CD4-positive, alpha-beta T cell (primary cell): ENCODE measurements at regions not wholly inside any gene's neighbourhood (a gene's known extent, or its start where the extent isn't known, plus 50 kb on each side); places are given as distances from the start of the nearest gene placed in this dataset.

Experiments
- ATAC-seq: fragments of 200-7000 bp; cut with Tn5 transposase; one replicate; pipeline ENCODE4 v1.10.0; 2022; ENCODE audit warnings: mild to moderate bottlenecking; ENCODE audit not compliant: poor library complexity
- CTCF ChIA-PET: fragments of 350-600 bp; sonication (Branson Sonifier 250); formaldehyde crosslinking; loops from one replicate; lab custom pipeline; 2021; ENCODE audit warnings: antibody characterized with exemption, inconsistent platforms; lab: Charles Lee
- POLR2A ChIA-PET: fragments of 350-600 bp; sonication (Branson Sonifier 250); formaldehyde crosslinking; loops from one replicate; lab custom pipeline; 2021; ENCODE audit warnings: antibody characterized with exemption, inconsistent platforms; lab: Charles Lee
- DNase-seq, 14 experiments: peaks; one replicate each; pipeline ENCODE4 v3.0.0-alpha.2; 2013 to 2020; ENCODE audit warnings: mixed read lengths in 2 of 14
- H3K27ac ChIP-seq, 2 donors: one replicate each; pipeline versions ENCODE4 v1.5.1 to v1.7.0; 2013; ENCODE audit warnings: low read length in 2 of 2, low read depth in 1 of 2, mild to moderate bottlenecking in 1 of 2
- H3K27me3 ChIP-seq, 2 experiments: 1 replicate in 1 of 2; 2 replicates in 1 of 2; pipeline versions ENCODE4 v1.6.1 to v1.7.0; 2013; ENCODE audit warnings: low read length in 2 of 2, control low read depth in 1 of 2, mild to moderate bottlenecking in 1 of 2, moderate library complexity in 1 of 2; ENCODE audit not compliant: insufficient read depth in 2 of 2, control insufficient read depth in 1 of 2
- H3K36me3 ChIP-seq: one replicate; pipeline ENCODE4 v1.6.1; 2013; ENCODE audit warnings: low read length, control low read depth; ENCODE audit not compliant: insufficient read depth
- H3K4me1 ChIP-seq: one replicate; pipeline ENCODE4 v1.6.1; 2013; ENCODE audit warnings: low read length, control low read depth; ENCODE audit not compliant: insufficient read depth
- H3K4me3 ChIP-seq: one replicate; pipeline ENCODE4 v1.5.1; 2013; ENCODE audit warnings: mild to moderate bottlenecking, low read length, moderate library complexity
- H3K9me3 ChIP-seq, 2 experiments: 1 replicate in 1 of 2; 2 replicates in 1 of 2; pipeline versions ENCODE4 v1.6.1 to v1.7.0; 2013; ENCODE audit warnings: low read length in 2 of 2, mild to moderate bottlenecking in 2 of 2, control low read depth in 1 of 2, moderate library complexity in 1 of 2; ENCODE audit not compliant: control insufficient read depth in 1 of 2, insufficient read depth in 1 of 2
- H3K27ac Mint-ChIP-seq: one replicate; pipeline ENCODE4 v1.8.0; 2020; ENCODE audit warnings: mixed read lengths
- H3K27me3 Mint-ChIP-seq: one replicate; pipeline ENCODE4 v1.8.0; 2021; ENCODE audit warnings: mixed read lengths
- H3K36me3 Mint-ChIP-seq: one replicate; pipeline ENCODE4 v1.8.0; 2021; ENCODE audit warnings: low read depth, mixed read lengths
- H3K4me1 Mint-ChIP-seq: one replicate; pipeline ENCODE4 v1.8.0; 2021; ENCODE audit warnings: low read depth, mixed read lengths
- H3K4me3 Mint-ChIP-seq: one replicate; pipeline ENCODE4 v1.8.0; 2020; ENCODE audit warnings: mild to moderate bottlenecking, mixed read lengths
- H3K9me3 Mint-ChIP-seq: one replicate; pipeline ENCODE4 v1.8.0; 2020; ENCODE audit warnings: mixed read lengths
- intact Hi-C, 2 experiments: fragments of 100-400 bp; cut with DNase I in 1 of 2; cut with micrococcal nuclease in 1 of 2; formaldehyde crosslinking; loops; one replicate each; pipeline versions ENCODE4 v1.15.1 to v1.9.0; 2023 to 2025; cut with DNase I, micrococcal nuclease
- TF ChIP-seq, protein P1 (sequence below): fragments of 200-600 bp; IDR thresholded peaks from one replicate; pipeline ENCODE4 v1.8.0; 2022; ENCODE audit warnings: antibody characterized with exemption, mild to moderate bottlenecking

DNA sequence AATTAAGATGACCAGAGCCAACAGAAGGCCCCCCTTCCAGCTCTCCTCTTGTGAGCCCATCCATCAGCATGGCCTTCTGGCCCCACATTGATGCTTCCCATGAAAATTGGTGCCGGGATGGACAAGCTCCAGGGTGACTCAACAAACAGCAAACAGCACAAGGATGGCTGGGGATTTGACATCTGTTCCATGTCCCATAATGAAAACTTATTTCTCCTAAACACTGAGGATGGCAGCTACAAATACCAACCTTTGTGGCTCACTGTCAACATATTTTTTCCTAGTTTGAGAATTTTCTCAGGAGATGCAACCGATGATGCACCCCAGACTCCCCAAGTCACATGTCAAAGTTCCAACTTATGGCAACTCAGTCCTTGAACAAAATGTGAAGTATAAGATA, 169.6 kb upstream of the SIX2 start:
- Mint-ChIP-seq H3K9me3 (peaks cover 2% of the 10 kb centered on the region), H3K36me3 (no peaks in the 10 kb centered on the region), H3K27ac (no peak overlapping the region), H3K4me3 (no peak overlapping the region), H3K27me3 (peaks cover 44% of the 10 kb centered on the region), H3K4me1 (no peaks in the 10 kb centered on the region)
- no peak for DNase-seq
- no peak overlapping the region for H3K27ac ChIP-seq
- H3K27me3 ChIP-seq, result peaks cover 3 to 8% of the 10 kb centered on the region in 2 experiments
- POLR2A ChIA-PET, result no interaction called here
- CTCF ChIA-PET, result no interaction called here
- intact Hi-C loops, result no loop called here
- H3K4me1 ChIP-seq, result no peaks in the 10 kb centered on the region
- H3K36me3 ChIP-seq, result no peaks in the 10 kb centered on the region
- no peak for ATAC-seq
- no peaks in the 10 kb centered on the region for H3K9me3 ChIP-seq
- TF ChIP-seq, protein P1, sequence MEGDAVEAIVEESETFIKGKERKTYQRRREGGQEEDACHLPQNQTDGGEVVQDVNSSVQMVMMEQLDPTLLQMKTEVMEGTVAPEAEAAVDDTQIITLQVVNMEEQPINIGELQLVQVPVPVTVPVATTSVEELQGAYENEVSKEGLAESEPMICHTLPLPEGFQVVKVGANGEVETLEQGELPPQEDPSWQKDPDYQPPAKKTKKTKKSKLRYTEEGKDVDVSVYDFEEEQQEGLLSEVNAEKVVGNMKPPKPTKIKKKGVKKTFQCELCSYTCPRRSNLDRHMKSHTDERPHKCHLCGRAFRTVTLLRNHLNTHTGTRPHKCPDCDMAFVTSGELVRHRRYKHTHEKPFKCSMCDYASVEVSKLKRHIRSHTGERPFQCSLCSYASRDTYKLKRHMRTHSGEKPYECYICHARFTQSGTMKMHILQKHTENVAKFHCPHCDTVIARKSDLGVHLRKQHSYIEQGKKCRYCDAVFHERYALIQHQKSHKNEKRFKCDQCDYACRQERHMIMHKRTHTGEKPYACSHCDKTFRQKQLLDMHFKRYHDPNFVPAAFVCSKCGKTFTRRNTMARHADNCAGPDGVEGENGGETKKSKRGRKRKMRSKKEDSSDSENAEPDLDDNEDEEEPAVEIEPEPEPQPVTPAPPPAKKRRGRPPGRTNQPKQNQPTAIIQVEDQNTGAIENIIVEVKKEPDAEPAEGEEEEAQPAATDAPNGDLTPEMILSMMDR, result no peak
- H3K4me3 ChIP-seq, result no peak overlapping the region

DNA sequence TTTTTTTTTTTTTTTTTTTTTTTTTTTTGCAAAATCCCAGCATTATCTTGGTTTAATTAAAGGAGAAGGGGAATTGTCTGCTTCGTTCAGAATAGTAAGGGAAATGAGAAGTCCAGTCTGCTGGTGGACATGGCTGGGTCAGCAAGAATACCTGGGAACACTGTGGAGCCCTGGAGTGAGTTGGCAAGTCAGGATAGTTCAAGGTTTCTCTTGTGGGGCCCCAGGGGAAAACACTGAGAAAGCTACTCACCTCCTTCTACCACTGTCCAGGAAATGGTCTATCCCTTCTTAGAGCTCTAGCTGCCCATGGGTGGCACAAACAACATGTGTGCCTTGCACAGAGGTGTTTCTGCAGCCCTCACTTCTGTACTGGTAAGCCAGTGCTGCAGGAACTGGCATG, 169.1 kb upstream of the SIX2 start:
- no peaks in the 10 kb centered on the region for H3K4me1 ChIP-seq
- no peak overlapping the region for H3K4me3 ChIP-seq
- ChIA-PET POLR2A (no interaction called here), CTCF (no interaction called here)
- peaks cover 49% of the 10 kb centered on the region for H3K27me3 Mint-ChIP-seq
- H3K9me3 Mint-ChIP-seq, result peaks cover 2% of the 10 kb centered on the region
- no peak overlapping the region for H3K27ac Mint-ChIP-seq
- no peaks in the 10 kb centered on the region for H3K4me1 Mint-ChIP-seq
- no peaks in the 10 kb centered on the region for H3K9me3 ChIP-seq
- no peak overlapping the region for H3K4me3 Mint-ChIP-seq
- H3K27me3 ChIP-seq, result peaks cover 5 to 8% of the 10 kb centered on the region in 2 experiments
- DNase-seq, result no peak
- H3K27ac ChIP-seq, result no peak overlapping the region
- intact Hi-C loops, result no loop called here
- no peak for ATAC-seq
- TF ChIP-seq, protein P1, result no peak
- H3K36me3 Mint-ChIP-seq, result no peaks in the 10 kb centered on the region
- no peaks in the 10 kb centered on the region for H3K36me3 ChIP-seq

DNA sequence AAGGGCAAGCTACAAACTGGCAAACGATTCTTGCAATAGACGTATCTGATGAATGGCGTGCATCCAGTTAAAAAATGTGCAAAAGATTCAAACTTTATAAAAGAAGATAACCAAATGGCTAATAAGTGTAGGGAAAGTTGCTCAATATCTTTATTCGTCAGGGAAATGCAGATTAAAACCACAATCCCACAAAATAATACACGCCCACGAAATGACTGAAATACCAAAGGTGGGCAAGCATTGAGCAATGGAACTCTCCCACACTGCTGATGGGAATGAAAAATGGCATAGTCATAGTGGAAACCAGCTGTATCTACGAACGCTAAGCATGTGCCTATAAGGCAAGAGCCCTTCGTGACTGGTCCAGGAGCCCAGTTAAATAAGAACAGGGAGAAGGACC, 168.6 kb upstream of the SIX2 start:
- no peak overlapping the region for H3K4me3 Mint-ChIP-seq

More for the DNA sequence above, 168.6 kb upstream of the SIX2 start:
- Histone ChIP-seq H3K4me1 (no peaks in the 10 kb centered on the region), H3K27me3 (peaks cover 5 to 8% of the 10 kb centered on the region in 2 experiments), H3K27ac (no peak overlapping the region), H3K9me3 (no peaks in the 10 kb centered on the region), H3K36me3 (no peaks in the 10 kb centered on the region), H3K4me3 (no peak overlapping the region)
- Mint-ChIP-seq H3K9me3 (peaks cover 2% of the 10 kb centered on the region), H3K27ac (no peak overlapping the region), H3K4me1 (no peaks in the 10 kb centered on the region), H3K36me3 (no peaks in the 10 kb centered on the region), H3K27me3 (peaks cover 53% of the 10 kb centered on the region)
- ChIA-PET CTCF (no interaction called here), POLR2A (no interaction called here)
- ATAC-seq, result no peak
- DNase-seq, result no peak
- TF ChIP-seq, protein P1, result no peak
- intact Hi-C loops, result no loop called here
